GM12865 (cell line): ENCODE measurements at regions not wholly inside any gene's neighbourhood (a gene's known extent, or its start where the extent isn't known, plus 50 kb on each side); places are given as distances from the start of the nearest gene placed in this dataset.
"Not testable (repeated sequence)": the region's sequence is repeated elsewhere in the genome, so short reads cannot be mapped to it uniquely, and the experiment has no call there.

Experiments
- DNase-seq: peaks from one replicate; pipeline ENCODE4 v3.0.0; 2010; ENCODE audit warnings: low read depth
- H3K4me3 ChIP-seq: 2 replicates; pipeline ENCODE4 v1.5.1; 2011; ENCODE audit warnings: mild to moderate bottlenecking, low read depth, low read length, control low read depth
- TF ChIP-seq, protein P1 (sequence below): IDR thresholded peaks from 2 replicates; pipeline ENCODE4 v1.5.1; 2011; ENCODE audit warnings: low read length, control low read depth, low read depth, inconsistent platforms; ENCODE audit not compliant: insufficient read depth; ENCODE audit errors: missing control alignments

DNA sequence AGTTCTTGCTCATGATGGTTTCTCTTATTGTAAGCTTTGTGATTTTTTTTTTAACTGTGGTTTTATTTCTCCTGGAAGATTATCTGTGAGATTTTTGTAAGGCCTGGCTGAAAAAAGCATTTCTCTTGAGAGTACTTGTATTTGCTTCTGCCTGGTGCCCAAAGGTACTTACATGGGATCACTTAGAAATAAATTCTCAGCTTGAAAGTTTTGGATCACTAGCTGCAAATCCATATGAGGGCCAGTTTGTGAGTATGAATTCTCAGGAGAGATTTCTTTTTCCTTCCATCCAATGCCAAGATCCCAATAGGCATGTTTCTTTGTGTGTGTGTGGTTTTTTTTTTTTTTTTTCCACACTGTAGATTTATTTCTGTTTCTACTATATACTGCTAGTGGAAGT is 1884.7 kb upstream of the PCDH7 start:
- H3K4me3 ChIP-seq, result no peak overlapping the region
- TF ChIP-seq, protein P1, sequence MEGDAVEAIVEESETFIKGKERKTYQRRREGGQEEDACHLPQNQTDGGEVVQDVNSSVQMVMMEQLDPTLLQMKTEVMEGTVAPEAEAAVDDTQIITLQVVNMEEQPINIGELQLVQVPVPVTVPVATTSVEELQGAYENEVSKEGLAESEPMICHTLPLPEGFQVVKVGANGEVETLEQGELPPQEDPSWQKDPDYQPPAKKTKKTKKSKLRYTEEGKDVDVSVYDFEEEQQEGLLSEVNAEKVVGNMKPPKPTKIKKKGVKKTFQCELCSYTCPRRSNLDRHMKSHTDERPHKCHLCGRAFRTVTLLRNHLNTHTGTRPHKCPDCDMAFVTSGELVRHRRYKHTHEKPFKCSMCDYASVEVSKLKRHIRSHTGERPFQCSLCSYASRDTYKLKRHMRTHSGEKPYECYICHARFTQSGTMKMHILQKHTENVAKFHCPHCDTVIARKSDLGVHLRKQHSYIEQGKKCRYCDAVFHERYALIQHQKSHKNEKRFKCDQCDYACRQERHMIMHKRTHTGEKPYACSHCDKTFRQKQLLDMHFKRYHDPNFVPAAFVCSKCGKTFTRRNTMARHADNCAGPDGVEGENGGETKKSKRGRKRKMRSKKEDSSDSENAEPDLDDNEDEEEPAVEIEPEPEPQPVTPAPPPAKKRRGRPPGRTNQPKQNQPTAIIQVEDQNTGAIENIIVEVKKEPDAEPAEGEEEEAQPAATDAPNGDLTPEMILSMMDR, result no peak

DNA sequence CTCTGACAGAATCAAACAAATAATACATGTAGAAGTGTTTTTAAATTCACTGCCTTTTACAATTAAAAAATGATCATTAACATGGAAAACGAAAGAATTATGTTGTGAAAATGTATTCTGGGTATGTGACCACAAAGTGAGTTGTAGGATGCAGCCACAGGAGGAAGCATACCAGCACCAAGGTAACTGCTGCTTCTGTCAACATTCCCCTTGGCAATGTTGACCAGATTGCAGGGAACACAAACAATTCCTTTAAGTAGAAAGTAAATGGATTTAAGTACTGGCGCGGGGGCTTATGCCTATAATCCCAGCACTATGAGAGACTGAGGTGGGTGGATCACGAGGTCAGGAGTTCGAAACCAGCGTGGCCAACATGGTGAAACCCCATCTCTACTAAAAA is 1877.9 kb upstream of the PCDH7 start:
- TF ChIP-seq, protein P1, result no peak
- no peak overlapping the region for H3K4me3 ChIP-seq
- DNase-seq, result no peak

More for the DNA sequence above, 1884.7 kb upstream of the PCDH7 start:
- no peak for DNase-seq

DNA sequence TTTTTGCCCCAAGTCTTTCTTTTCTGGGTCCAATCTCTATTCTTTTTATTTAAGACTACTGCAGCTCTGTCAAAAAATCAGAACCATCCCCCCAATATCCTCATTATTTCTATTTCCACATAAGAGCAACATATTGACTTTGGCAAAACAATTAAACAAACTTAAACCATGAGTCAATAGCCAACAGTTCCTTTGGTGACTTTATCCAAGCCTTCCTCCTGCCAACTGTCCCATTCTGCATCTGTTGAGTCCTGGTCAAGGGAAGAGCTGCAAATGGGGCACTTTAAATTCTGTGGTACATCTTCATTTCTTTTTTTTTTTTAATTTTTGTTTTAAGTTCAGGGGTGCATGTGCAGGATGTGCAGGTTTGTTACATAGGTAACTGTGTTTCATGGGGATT is 1875.0 kb upstream of the PCDH7 start:
- TF ChIP-seq, protein P1, result no peak
- H3K4me3 ChIP-seq, result no peak overlapping the region
- no peak for DNase-seq

DNA sequence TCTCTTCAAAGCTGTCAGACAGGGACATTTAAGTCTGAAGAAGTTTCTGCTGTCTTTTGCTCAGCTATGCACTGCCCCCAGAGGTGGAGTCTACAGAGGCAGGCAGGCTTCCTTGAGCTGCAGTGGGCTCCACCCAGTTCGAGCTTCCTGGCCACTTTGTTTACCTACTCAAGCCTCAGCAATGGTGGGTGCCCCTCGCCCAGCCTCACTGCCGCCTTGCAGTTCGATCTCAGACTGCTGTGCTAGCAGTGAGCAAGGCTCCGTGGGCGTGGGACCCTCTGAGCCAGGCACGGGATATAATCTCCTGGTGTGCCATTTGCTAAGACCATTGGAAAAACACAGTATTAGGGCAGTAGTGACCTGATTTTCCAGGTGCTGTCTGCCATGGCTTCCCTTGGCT is 1863.1 kb upstream of the PCDH7 start:
- not testable (repeated sequence) for DNase-seq, H3K4me3 ChIP-seq

DNA sequence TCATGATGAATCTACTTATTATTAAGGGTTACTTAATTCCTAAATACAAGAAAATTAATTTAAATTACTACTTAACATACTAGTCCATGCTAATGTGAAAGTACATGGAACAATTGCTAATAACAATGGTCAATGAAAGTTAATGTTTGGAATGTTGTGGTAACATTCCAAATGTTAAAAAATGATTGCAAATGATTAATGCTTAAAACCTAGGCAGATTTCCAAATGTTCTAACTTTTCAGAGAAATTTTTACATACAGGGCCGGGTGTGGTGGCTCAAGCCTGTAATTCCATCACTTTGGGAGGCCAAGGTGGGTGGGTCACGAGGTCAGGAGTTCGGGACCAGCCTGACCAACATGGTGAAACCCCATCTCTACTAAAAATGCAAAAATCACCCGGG is 1851.3 kb upstream of the PCDH7 start:
- no peak for DNase-seq
- H3K4me3 ChIP-seq, result no peak overlapping the region
- TF ChIP-seq, protein P1, result no peak

DNA sequence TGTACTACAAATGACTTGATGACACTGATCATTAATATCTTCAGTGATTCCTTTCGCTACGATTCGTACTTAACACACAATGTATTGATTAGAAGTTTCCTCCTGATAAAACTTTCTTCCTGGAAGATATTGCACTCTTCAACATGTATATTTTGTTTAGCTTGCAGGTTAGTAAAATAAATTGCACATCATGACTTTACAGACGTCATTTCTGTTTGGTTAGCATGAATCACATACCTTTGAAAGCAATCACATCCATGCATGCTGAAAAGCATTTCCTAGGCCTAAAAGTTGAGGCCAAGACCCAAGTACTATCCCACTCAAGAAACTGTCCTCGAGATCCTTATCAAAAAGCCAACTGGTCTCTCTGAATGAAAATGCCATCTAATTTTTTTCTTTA is 1841.0 kb upstream of the PCDH7 start:
- DNase-seq, result no peak
- TF ChIP-seq, protein P1, result no peak

DNA sequence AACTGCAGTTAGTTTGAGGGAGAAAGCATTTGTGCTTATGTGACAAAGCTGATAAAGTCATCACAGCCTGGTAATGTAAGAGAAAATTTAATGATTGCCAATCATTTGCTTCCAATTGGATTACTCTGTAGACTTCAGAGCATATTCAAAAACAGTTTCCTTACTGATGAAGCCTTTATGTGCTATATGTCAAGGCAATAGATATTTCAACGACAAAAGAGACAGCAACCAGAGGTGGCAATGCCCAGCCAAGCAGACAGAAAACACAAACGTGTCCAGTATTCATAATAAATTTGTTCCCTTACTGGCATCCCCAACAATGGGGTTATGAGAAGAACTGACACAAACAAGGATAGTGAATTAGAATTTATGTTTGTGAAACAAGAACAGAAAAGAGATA is 1840.3 kb upstream of the PCDH7 start:
- TF ChIP-seq, protein P1, result no peak
- DNase-seq, result no peak
- no peak overlapping the region for H3K4me3 ChIP-seq

More for the DNA sequence above, 1841.0 kb upstream of the PCDH7 start:
- H3K4me3 ChIP-seq, result no peak overlapping the region

DNA sequence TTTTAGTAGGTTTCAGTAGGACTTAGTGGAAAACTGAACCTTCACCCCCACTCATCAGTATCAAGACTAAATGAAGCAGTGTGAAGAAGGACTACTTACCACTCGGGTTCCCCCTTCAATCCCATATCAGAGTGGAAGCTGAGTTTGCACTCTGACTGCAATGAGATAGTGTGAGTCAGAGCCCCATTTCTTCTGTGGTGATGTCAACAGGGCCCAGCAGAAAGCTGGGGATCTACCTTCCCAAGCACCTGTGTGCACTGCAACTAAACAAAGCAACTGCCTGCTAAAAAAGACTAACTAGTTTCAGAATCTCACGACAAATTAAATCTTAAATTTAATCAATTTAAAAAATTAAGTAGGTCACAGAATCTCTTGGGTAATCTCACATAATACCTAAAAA is 1837.0 kb upstream of the PCDH7 start:
- no peak for DNase-seq
- H3K4me3 ChIP-seq, result no peak overlapping the region
- TF ChIP-seq, protein P1, result no peak
